A549 (cell line): ENCODE measurements at regions not wholly inside any gene's neighbourhood (a gene's known extent, or its start where the extent isn't known, plus 50 kb on each side); places are given as distances from the start of the nearest gene placed in this dataset.

Experiments used
- BCL3 ChIP-seq: fragments of >200 bp; sonication (Bioruptor Twin); formaldehyde crosslinking; IDR thresholded peaks from 3 replicates; pipeline ENCODE4 v1.6.1; 2016
- CBX8 ChIP-seq: fragments of 200-600 bp; sonication (generic); IDR thresholded peaks from 2 replicates; pipeline ENCODE4 v1.6.1; 2016
- CEBPB ChIP-seq, 2 experiments: fragments of >200 bp in 1 of 2; sonication (Bioruptor Twin) in 1 of 2; formaldehyde crosslinking in 1 of 2; IDR thresholded peaks; 2 replicates each; pipeline ENCODE4 v1.6.1; 2012 to 2016
- CHD4 ChIP-seq: fragments of 200-600 bp; sonication (generic); IDR thresholded peaks from 2 replicates; pipeline ENCODE4 v1.6.1; 2016; ENCODE audit warnings: antibody characterized with exemption, mild to moderate bottlenecking, borderline replicate concordance
- EP300 ChIP-seq, 2 experiments: fragments of >200 bp; sonication (Bioruptor Twin); formaldehyde crosslinking; IDR thresholded peaks; 2 replicates in 1 of 2; 3 replicates in 1 of 2; pipeline ENCODE4 v1.6.1; 2016 to 2017
- JUN ChIP-seq, 2 experiments: fragments of >200 bp; sonication (Bioruptor Twin); formaldehyde crosslinking; IDR thresholded peaks; 2 replicates in 1 of 2; 3 replicates in 1 of 2; pipeline ENCODE4 v1.6.1; 2016 to 2017
- KDM1A ChIP-seq: fragments of 200-600 bp; sonication (generic); IDR thresholded peaks from 2 replicates; pipeline ENCODE4 v1.6.1; 2016; ENCODE audit warnings: low read depth, mild to moderate bottlenecking
- POLR2A ChIP-seq: IDR thresholded peaks from 2 replicates; pipeline ENCODE4 v1.6.1; 2012; ENCODE audit warnings: mild to moderate bottlenecking, low read length
- POLR2AphosphoS2 ChIP-seq: conservative IDR thresholded peaks from 2 replicates; pipeline ENCODE4 v1.6.1; 2012; ENCODE audit warnings: low read length, improper control_type of control experiment, inconsistent platforms
- RNF2 ChIP-seq: fragments of 200-600 bp; sonication (generic); IDR thresholded peaks from 2 replicates; pipeline ENCODE4 v1.6.1; 2016; ENCODE audit warnings: low read depth, mild to moderate bottlenecking, antibody characterized with exemption, moderate library complexity, borderline replicate concordance
- USF2 ChIP-seq: fragments of 450-650 bp; IDR thresholded peaks from 2 replicates; pipeline ENCODE4 v1.6.1; 2014; ENCODE audit warnings: antibody characterized with exemption
- ZSCAN20 ChIP-seq: fragments of 250-450 bp; sonication (Bioruptor Pico); IDR thresholded peaks from 2 replicates; pipeline ENCODE4 v1.8.0; 2022; ENCODE audit warnings: mild to moderate bottlenecking, moderate library complexity
- TF ChIP-seq, protein P1 (sequence below): fragments of >200 bp; sonication (Bioruptor Twin); formaldehyde crosslinking; IDR thresholded peaks from 3 replicates; pipeline ENCODE4 v1.5.1; 2016
- TF ChIP-seq, protein P2 (sequence below): IDR thresholded peaks from 2 replicates; pipeline ENCODE4 v1.6.1; 2012

- no peak for TF ChIP-seq POLR2A
- TF ChIP-seq ZSCAN20 (CRISPR knock-in tag), result no peak
- TF ChIP-seq, protein P1, sequence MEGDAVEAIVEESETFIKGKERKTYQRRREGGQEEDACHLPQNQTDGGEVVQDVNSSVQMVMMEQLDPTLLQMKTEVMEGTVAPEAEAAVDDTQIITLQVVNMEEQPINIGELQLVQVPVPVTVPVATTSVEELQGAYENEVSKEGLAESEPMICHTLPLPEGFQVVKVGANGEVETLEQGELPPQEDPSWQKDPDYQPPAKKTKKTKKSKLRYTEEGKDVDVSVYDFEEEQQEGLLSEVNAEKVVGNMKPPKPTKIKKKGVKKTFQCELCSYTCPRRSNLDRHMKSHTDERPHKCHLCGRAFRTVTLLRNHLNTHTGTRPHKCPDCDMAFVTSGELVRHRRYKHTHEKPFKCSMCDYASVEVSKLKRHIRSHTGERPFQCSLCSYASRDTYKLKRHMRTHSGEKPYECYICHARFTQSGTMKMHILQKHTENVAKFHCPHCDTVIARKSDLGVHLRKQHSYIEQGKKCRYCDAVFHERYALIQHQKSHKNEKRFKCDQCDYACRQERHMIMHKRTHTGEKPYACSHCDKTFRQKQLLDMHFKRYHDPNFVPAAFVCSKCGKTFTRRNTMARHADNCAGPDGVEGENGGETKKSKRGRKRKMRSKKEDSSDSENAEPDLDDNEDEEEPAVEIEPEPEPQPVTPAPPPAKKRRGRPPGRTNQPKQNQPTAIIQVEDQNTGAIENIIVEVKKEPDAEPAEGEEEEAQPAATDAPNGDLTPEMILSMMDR, result no peak
- no peak for TF ChIP-seq USF2
- TF ChIP-seq RNF2, result no peak
- TF ChIP-seq BCL3, result no peak; the same call in 2 of the 3 replicates
- peak; percentile 51 to 67; a peak in 3 of 5 replicates for TF ChIP-seq EP300 (IDR thresholded peaks at IDR 0.05)
- TF ChIP-seq, protein P2, sequence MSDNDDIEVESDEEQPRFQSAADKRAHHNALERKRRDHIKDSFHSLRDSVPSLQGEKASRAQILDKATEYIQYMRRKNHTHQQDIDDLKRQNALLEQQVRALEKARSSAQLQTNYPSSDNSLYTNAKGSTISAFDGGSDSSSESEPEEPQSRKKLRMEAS, result no peak
- no peak for TF ChIP-seq CHD4
- TF ChIP-seq CEBPB (IDR thresholded peaks at IDR 0.05), result peak in 1 of 2 experiments; percentile 53; a peak in 1 of 4 replicates
- no peak for TF ChIP-seq POLR2AphosphoS2
- TF ChIP-seq KDM1A, result no peak
- TF ChIP-seq JUN (IDR thresholded peaks at IDR 0.05), result peak; percentile 31 to 51; a peak in 3 of 5 replicates
- TF ChIP-seq CBX8, result no peak
These were observed 752.7 kb downstream of the METTL15 start for GRCh38 chr11:28860893-28861292.
